GM12878 (cell line): ENCODE measurements at regions not wholly inside any gene's neighbourhood (a gene's known extent, or its start where the extent isn't known, plus 50 kb on each side); places are given as distances from the start of the nearest gene placed in this dataset.

Experiments used
- CEBPB ChIP-seq, 2 experiments: fragments of 150-350 bp in 1 of 2; IDR thresholded peaks; 2 replicates each; pipeline ENCODE4 v1.6.1; 2012 to 2014; ENCODE audit warnings: low read depth in 2 of 2, low read length in 2 of 2, borderline replicate concordance in 1 of 2, inconsistent platforms in 1 of 2
- NFXL1 ChIP-seq: fragments of 450-650 bp; IDR thresholded peaks from 2 replicates; pipeline ENCODE4 v1.6.1; 2017; ENCODE audit warnings: antibody characterized with exemption, mild to moderate bottlenecking, borderline replicate concordance
- TF ChIP-seq, protein P1 (sequence below), 3 experiments: IDR thresholded peaks in 2 of 3; conservative IDR thresholded peaks in 1 of 3; 2 replicates each; pipeline ENCODE4 v1.5.1; 2011; ENCODE audit warnings: low read depth in 3 of 3, low read length in 3 of 3, mild to moderate bottlenecking in 3 of 3, control low read depth in 2 of 3, moderate library complexity in 2 of 3, inconsistent platforms in 1 of 3, mixed read lengths in 1 of 3; ENCODE audit not compliant: control insufficient read depth in 2 of 3, insufficient read depth in 1 of 3; ENCODE audit errors: extremely low read depth in 1 of 3
- TF ChIP-seq, protein P2 (sequence below): fragments of 450-650 bp; IDR thresholded peaks from 2 replicates; pipeline ENCODE4 v1.6.1; 2014; ENCODE audit warnings: mild to moderate bottlenecking

DNA sequence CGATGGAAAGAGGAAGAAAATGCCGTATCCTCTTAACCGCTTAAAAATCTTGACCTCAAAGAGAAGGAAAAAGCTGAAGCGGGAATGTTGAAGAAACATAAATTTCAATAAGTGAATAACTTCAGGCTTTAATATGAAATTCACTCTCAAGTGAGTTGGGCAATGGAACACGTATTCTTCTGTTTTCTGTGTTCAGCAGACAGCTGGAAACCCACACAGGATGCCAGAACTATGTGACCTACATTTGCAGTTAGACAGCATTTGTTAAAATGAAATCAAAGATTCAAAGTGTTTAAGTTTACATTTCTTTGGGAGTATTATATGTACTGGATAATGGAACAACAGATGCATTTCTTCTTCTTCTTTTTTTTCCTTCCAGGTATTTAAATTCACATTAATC is 80.5 kb upstream of the SPATS2L start:
- TF ChIP-seq, protein P1, sequence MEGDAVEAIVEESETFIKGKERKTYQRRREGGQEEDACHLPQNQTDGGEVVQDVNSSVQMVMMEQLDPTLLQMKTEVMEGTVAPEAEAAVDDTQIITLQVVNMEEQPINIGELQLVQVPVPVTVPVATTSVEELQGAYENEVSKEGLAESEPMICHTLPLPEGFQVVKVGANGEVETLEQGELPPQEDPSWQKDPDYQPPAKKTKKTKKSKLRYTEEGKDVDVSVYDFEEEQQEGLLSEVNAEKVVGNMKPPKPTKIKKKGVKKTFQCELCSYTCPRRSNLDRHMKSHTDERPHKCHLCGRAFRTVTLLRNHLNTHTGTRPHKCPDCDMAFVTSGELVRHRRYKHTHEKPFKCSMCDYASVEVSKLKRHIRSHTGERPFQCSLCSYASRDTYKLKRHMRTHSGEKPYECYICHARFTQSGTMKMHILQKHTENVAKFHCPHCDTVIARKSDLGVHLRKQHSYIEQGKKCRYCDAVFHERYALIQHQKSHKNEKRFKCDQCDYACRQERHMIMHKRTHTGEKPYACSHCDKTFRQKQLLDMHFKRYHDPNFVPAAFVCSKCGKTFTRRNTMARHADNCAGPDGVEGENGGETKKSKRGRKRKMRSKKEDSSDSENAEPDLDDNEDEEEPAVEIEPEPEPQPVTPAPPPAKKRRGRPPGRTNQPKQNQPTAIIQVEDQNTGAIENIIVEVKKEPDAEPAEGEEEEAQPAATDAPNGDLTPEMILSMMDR (IDR thresholded peaks at IDR 0.05 in 2 of 3, conservative IDR thresholded peaks at IDR 0.05 in 1 of 3; ENCODE audit: control insufficient read depth in 2 of 3, extremely low read depth in 1 of 3, insufficient read depth in 1 of 3, low read depth in 3 of 3, low read length in 3 of 3) = no peak
- TF ChIP-seq CEBPB (IDR thresholded peaks at IDR 0.05; ENCODE audit: borderline replicate concordance in 1 of 2, low read depth in 2 of 2, low read length in 2 of 2) (no peak), NFXL1 (no peak)
- TF ChIP-seq, protein P2, sequence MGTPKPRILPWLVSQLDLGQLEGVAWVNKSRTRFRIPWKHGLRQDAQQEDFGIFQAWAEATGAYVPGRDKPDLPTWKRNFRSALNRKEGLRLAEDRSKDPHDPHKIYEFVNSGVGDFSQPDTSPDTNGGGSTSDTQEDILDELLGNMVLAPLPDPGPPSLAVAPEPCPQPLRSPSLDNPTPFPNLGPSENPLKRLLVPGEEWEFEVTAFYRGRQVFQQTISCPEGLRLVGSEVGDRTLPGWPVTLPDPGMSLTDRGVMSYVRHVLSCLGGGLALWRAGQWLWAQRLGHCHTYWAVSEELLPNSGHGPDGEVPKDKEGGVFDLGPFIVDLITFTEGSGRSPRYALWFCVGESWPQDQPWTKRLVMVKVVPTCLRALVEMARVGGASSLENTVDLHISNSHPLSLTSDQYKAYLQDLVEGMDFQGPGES = no peak
